ENCODE measurements at regions not wholly inside any gene's neighbourhood (a gene's known extent, or its start where the extent isn't known, plus 50 kb on each side); places are given as distances from the start of the nearest gene placed in this dataset.

- Mint-ChIP-seq H3K4me1 (ENCODE audit: low read depth) (peaks cover 10% of the 10 kb centered on the region), H3K36me3 (ENCODE audit: insufficient read depth) (no peaks in the 10 kb centered on the region), H3K9me3 (ENCODE audit: low read depth) (no peaks in the 10 kb centered on the region), H3K27ac (no peak overlapping the region), H3K27me3 (peaks cover 27% of the 10 kb centered on the region), H3K4me3 (ENCODE audit: low read depth) (peak overlapping the region; percentile 26)
- no peak for TF ChIP-seq CTCF (IDR thresholded peaks at IDR 0.05; ENCODE audit: unreplicated experiment)
- no peak for DNase-seq (ENCODE audit: low spot score, unreplicated experiment)
Measured at GRCh38 chr10:42952931-42953683, 123.8 kb upstream of the RET start.

- no peak for TF ChIP-seq CTCF (IDR thresholded peaks at IDR 0.05; ENCODE audit: unreplicated experiment)
- H3K27ac Mint-ChIP-seq: no peak overlapping the region
- no peak overlapping the region for H3K4me3 Mint-ChIP-seq (ENCODE audit: low read depth)
- no peak for DNase-seq (ENCODE audit: low spot score, unreplicated experiment)
- H3K27me3 Mint-ChIP-seq: peaks cover 27% of the 10 kb centered on the region
- H3K4me1 Mint-ChIP-seq (ENCODE audit: low read depth): peaks cover 10% of the 10 kb centered on the region
- no peaks in the 10 kb centered on the region for H3K36me3 Mint-ChIP-seq (ENCODE audit: insufficient read depth)
- no peaks in the 10 kb centered on the region for H3K9me3 Mint-ChIP-seq (ENCODE audit: low read depth)
Measured at GRCh38 chr10:42953684-42954674, 122.9 kb upstream of the RET start.

GRCh38 chr10:42954766-42955492 lies 121.9 kb upstream of the RET start:
- H3K9me3 Mint-ChIP-seq (ENCODE audit: low read depth): no peaks in the 10 kb centered on the region

GRCh38 chr10:42955493-42955889 lies 121.4 kb upstream of the RET start:
- Mint-ChIP-seq H3K36me3 (ENCODE audit: insufficient read depth) (no peaks in the 10 kb centered on the region), H3K27me3 (peaks cover 23% of the 10 kb centered on the region), H3K4me3 (ENCODE audit: low read depth) (no peak overlapping the region), H3K4me1 (ENCODE audit: low read depth) (peaks cover 10% of the 10 kb centered on the region), H3K27ac (no peak overlapping the region), H3K9me3 (ENCODE audit: low read depth) (no peaks in the 10 kb centered on the region)
- no peak for TF ChIP-seq CTCF (IDR thresholded peaks at IDR 0.05; ENCODE audit: unreplicated experiment)
- DNase-seq (ENCODE audit: low spot score, unreplicated experiment): no peak

More at GRCh38 chr10:42954766-42955492, 121.9 kb upstream of the RET start:
- TF ChIP-seq CTCF (IDR thresholded peaks at IDR 0.05; ENCODE audit: unreplicated experiment): no peak
- peaks cover 24% of the 10 kb centered on the region for H3K27me3 Mint-ChIP-seq
- H3K36me3 Mint-ChIP-seq (ENCODE audit: insufficient read depth): no peaks in the 10 kb centered on the region
- H3K27ac Mint-ChIP-seq: no peak overlapping the region
- H3K4me1 Mint-ChIP-seq (ENCODE audit: low read depth): peaks cover 10% of the 10 kb centered on the region
- H3K4me3 Mint-ChIP-seq (ENCODE audit: low read depth): no peak overlapping the region
- no peak for DNase-seq (ENCODE audit: low spot score, unreplicated experiment)

- no peak for TF ChIP-seq CTCF (IDR thresholded peaks at IDR 0.05; ENCODE audit: unreplicated experiment)
- Mint-ChIP-seq H3K27me3 (peaks cover 18% of the 10 kb centered on the region), H3K4me1 (ENCODE audit: low read depth) (peaks cover 10% of the 10 kb centered on the region), H3K4me3 (ENCODE audit: low read depth) (no peak overlapping the region), H3K9me3 (ENCODE audit: low read depth) (no peaks in the 10 kb centered on the region), H3K27ac (no peak overlapping the region), H3K36me3 (ENCODE audit: insufficient read depth) (no peaks in the 10 kb centered on the region)
- no peak for DNase-seq (ENCODE audit: low spot score, unreplicated experiment)
Measured at GRCh38 chr10:42956045-42956444, 120.8 kb upstream of the RET start.

Measured in progenitor cell of endocrine pancreas (in vitro differentiated cells).